ENCODE measurements at regions not wholly inside any gene's neighbourhood (a gene's known extent, or its start where the extent isn't known, plus 50 kb on each side); places are given as distances from the start of the nearest gene placed in this dataset.

DNA sequence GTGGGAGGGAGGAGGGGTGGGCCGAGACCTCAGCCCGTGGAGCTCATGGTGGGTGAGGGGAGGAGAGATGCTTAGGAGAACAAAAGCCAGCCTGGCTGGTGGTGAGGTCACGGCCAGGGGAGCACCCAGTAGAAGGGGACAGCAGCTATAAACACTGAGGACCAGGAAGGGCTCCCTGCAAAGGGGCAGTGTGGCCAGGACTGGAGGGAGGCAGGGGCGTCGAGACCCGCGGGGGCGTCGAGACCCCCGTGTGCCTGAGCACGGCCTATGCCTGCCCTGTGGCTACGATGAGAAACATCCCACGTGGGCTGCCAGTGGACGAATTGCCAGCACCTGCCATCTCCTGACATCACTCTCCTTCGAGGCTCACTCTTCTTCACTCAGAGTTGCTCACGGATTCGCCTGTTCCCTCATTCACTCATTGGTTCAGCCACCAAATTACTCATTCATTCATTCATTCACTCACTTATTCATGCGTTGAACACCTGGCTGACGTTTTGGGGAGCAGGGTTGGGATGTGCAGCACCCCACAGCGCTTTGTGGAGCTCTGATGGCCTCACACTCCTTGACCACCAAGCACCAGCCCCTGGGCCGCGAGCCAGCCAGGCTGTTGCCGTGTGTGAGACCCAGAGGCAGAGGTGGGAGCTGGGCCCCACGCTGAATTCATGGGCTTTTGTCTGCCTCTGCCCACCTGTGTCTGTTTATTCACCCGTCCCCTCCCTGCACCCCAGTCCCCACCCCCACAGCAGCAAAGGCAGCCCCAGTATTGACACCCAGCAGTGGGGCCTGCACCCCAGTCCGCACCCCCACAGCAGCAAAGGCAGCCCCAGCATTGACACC lies 61.2 kb upstream of the BHLHE23 start:
- no peak for TF ChIP-seq CTCF (IDR thresholded peaks at IDR 0.05)
- TF ChIP-seq POLR2AphosphoS5 (IDR thresholded peaks at IDR 0.05), result no peak
- no peak for TF ChIP-seq POLR2A (IDR thresholded peaks at IDR 0.05)
